Left ventricle myocardium inferior (tissue), 1 donor: ENCODE measurements at regions not wholly inside any gene's neighbourhood (a gene's known extent, or its start where the extent isn't known, plus 50 kb on each side); places are given as distances from the start of the nearest gene placed in this dataset.

Experiments used
- DNase-seq: peaks from one replicate; pipeline ENCODE4 v3.0.0-alpha.2; 2020
- H3K27ac ChIP-seq: fragments of 200-600 bp; replicated peaks from 2 replicates; pipeline ENCODE4 v1.8.0; 2021
- H3K27me3 ChIP-seq: fragments of 200-600 bp; 2 replicates; pipeline ENCODE4 v1.8.0; 2021; ENCODE audit warnings: low read depth
- H3K36me3 ChIP-seq: fragments of 200-600 bp; 2 replicates; pipeline ENCODE4 v1.8.0; 2021
- H3K4me1 ChIP-seq: fragments of 200-600 bp; 2 replicates; pipeline ENCODE4 v1.8.0; 2021
- H3K4me3 ChIP-seq: fragments of 200-600 bp; 2 replicates; pipeline ENCODE4 v1.8.0; 2021; ENCODE audit warnings: mild to moderate bottlenecking, moderate library complexity
- H3K9me3 ChIP-seq: fragments of 200-600 bp; replicated peaks from 2 replicates; pipeline ENCODE4 v1.8.0; 2021
- CTCF ChIP-seq: fragments of 200-600 bp; IDR thresholded peaks from 2 replicates; pipeline ENCODE4 v1.8.0; 2021; ENCODE audit warnings: antibody characterized with exemption, mild to moderate bottlenecking, borderline replicate concordance
- intact Hi-C: fragments of 100-400 bp; cut with micrococcal nuclease; formaldehyde crosslinking; loops from one replicate; pipeline ENCODE4 v1.11.0; 2022
- donor health status: DM: no; HTN: yes; CAD: no; lungs with severe emphysema.

- no peak for DNase-seq
- intact Hi-C loops: no loop called here
- H3K27ac ChIP-seq: no peak overlapping the region
- no peak overlapping the region for H3K4me3 ChIP-seq
- H3K4me1 ChIP-seq: no peaks in the 10 kb centered on the region
- no peaks in the 10 kb centered on the region for H3K36me3 ChIP-seq
- no peak for TF ChIP-seq CTCF
- H3K9me3 ChIP-seq: no peaks in the 10 kb centered on the region
- H3K27me3 ChIP-seq: no peaks in the 10 kb centered on the region
Measured at GRCh38 chr14:28651148-28651547, 115.4 kb upstream of the FOXG1 start.

GRCh38 chr14:28652782-28653181, 113.8 kb upstream of the FOXG1 start:
- H3K4me1 ChIP-seq: no peaks in the 10 kb centered on the region
- DNase-seq: no peak
- no peak overlapping the region for H3K4me3 ChIP-seq
- H3K36me3 ChIP-seq: no peaks in the 10 kb centered on the region
- H3K27me3 ChIP-seq: no peaks in the 10 kb centered on the region
- H3K9me3 ChIP-seq: no peaks in the 10 kb centered on the region
- H3K27ac ChIP-seq: no peak overlapping the region
- intact Hi-C loops: no loop called here
- no peak for TF ChIP-seq CTCF

- no peak for TF ChIP-seq CTCF
- no peaks in the 10 kb centered on the region for H3K9me3 ChIP-seq
- intact Hi-C loops: no loop called here
Measured at GRCh38 chr14:28653521-28653920, 113.1 kb upstream of the FOXG1 start.

GRCh38 chr14:28656704-28657255, 109.8 kb upstream of the FOXG1 start:
- Histone ChIP-seq H3K27ac (no peak overlapping the region), H3K4me1 (no peaks in the 10 kb centered on the region), H3K27me3 (no peaks in the 10 kb centered on the region), H3K4me3 (no peak overlapping the region), H3K36me3 (no peaks in the 10 kb centered on the region), H3K9me3 (no peaks in the 10 kb centered on the region)
- no peak for TF ChIP-seq CTCF
- no peak for DNase-seq
- intact Hi-C loops: no loop called here

More at GRCh38 chr14:28653521-28653920, 113.1 kb upstream of the FOXG1 start:
- DNase-seq: no peak
- Histone ChIP-seq H3K27me3 (no peaks in the 10 kb centered on the region), H3K36me3 (no peaks in the 10 kb centered on the region), H3K27ac (no peak overlapping the region), H3K4me1 (no peaks in the 10 kb centered on the region), H3K4me3 (no peak overlapping the region)

GRCh38 chr14:28661171-28661772, 105.3 kb upstream of the FOXG1 start:
- no peaks in the 10 kb centered on the region for H3K36me3 ChIP-seq
- no peak overlapping the region for H3K27ac ChIP-seq
- H3K4me3 ChIP-seq: no peak overlapping the region
- DNase-seq: no peak
- no peaks in the 10 kb centered on the region for H3K4me1 ChIP-seq
- no peak for TF ChIP-seq CTCF
- no peaks in the 10 kb centered on the region for H3K9me3 ChIP-seq
- intact Hi-C loops: no loop called here
- H3K27me3 ChIP-seq: no peaks in the 10 kb centered on the region
